ENCODE measurements at regions not wholly inside any gene's neighbourhood (a gene's known extent, or its start where the extent isn't known, plus 50 kb on each side); places are given as distances from the start of the nearest gene placed in this dataset.

DNA sequence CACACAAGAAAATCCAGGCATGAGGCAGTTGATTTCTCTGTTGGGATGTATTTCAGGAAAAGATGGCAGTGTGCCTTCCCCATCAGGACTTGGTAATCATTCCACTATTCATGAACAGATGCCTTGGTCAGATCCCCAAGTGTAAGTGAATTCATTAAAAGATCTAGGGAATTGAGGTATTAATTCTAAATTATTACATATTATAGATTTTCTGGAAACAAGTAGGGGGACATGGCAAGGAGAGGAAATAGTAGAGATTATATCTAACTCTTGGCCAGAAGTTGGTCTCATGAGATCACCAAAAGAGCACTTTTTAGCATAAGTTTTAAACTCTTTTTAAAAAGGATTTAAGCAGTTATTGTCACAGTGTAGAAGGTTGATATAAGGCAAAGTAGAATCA lies 74.4 kb upstream of the MDFIC2 start:
- H3F3A ChIP-seq (replicated peaks; ENCODE audit: insufficient read depth) = no peaks in the 10 kb centered on the region
- ChIA-PET CTCF (no interaction called here), POLR2A (no interaction called here)
- no peaks in the 10 kb centered on the region for H3K9me2 ChIP-seq
- no peak overlapping the region for H3K4me3 ChIP-seq (ENCODE audit: low read depth in 2 of 2, low read length in 1 of 2)
- no peak overlapping the region for H3K9ac ChIP-seq
- H4K20me1 ChIP-seq (ENCODE audit: insufficient read depth) = no peaks in the 10 kb centered on the region
- H3K79me2 ChIP-seq (ENCODE audit: insufficient read depth) = no peaks in the 10 kb centered on the region
- DNase-seq = no peak
- H3K36me3 ChIP-seq (replicated peaks in 1 of 2; ENCODE audit: control insufficient read depth in 1 of 2, insufficient read depth in 2 of 2, low read length in 1 of 2) = no peaks in the 10 kb centered on the region
- no peak overlapping the region for H2AFZ ChIP-seq (ENCODE audit: low read depth)
- H3K4me2 ChIP-seq = no peak overlapping the region
- TF ChIP-seq SIN3A (IDR thresholded peaks at IDR 0.05; ENCODE audit: borderline replicate concordance, low read depth, low read length) (no peak), RFX5 (IDR thresholded peaks at IDR 0.05; ENCODE audit: low read length) (no peak), TEAD4 (IDR thresholded peaks at IDR 0.05; ENCODE audit: borderline replicate concordance, insufficient read depth) (no peak), POLR2AphosphoS5 (IDR thresholded peaks at IDR 0.05; ENCODE audit: low read depth, low read length) (no peak), EP300 (IDR thresholded peaks at IDR 0.05; ENCODE audit: borderline replicate concordance in 1 of 2, low read depth in 1 of 2, low read length in 1 of 2) (no peak), USF1 (IDR thresholded peaks at IDR 0.05; ENCODE audit: borderline replicate concordance, low read depth) (no peak)
- H3K4me1 ChIP-seq (ENCODE audit: control insufficient read depth in 1 of 2, insufficient read depth in 2 of 2, low read depth in 1 of 2, low read length in 1 of 2) = no peaks in the 10 kb centered on the region
- no peaks in the 10 kb centered on the region for H3K9me3 ChIP-seq
- H3K27me3 ChIP-seq (ENCODE audit: insufficient read depth) = no peaks in the 10 kb centered on the region
- no peak overlapping the region for H3K27ac ChIP-seq (ENCODE audit: low read depth in 2 of 2, low read length in 1 of 2)

- no peak for TF ChIP-seq GATA2 (CRISPR knock-in tag; IDR thresholded peaks at IDR 0.05)
- peak; percentile 18; the same call in 1 of the 2 replicates for TF ChIP-seq RAD21 (IDR thresholded peaks at IDR 0.05; ENCODE audit: low read length)
- Histone ChIP-seq H3F3A (replicated peaks; ENCODE audit: insufficient read depth) (no peaks in the 10 kb centered on the region), H3K27ac (ENCODE audit: low read depth in 2 of 2, low read length in 1 of 2) (no peak overlapping the region), H4K20me1 (ENCODE audit: insufficient read depth) (no peaks in the 10 kb centered on the region), H3K9me3 (no peaks in the 10 kb centered on the region), H3K36me3 (replicated peaks in 1 of 2; ENCODE audit: control insufficient read depth in 1 of 2, insufficient read depth in 2 of 2, low read length in 1 of 2) (no peaks in the 10 kb centered on the region), H2AFZ (ENCODE audit: low read depth) (no peak overlapping the region), H3K4me1 (ENCODE audit: control insufficient read depth in 1 of 2, insufficient read depth in 2 of 2, low read depth in 1 of 2, low read length in 1 of 2) (no peaks in the 10 kb centered on the region), H3K27me3 (ENCODE audit: insufficient read depth) (no peaks in the 10 kb centered on the region), H3K79me2 (ENCODE audit: insufficient read depth) (no peaks in the 10 kb centered on the region), H3K4me3 (ENCODE audit: low read depth in 2 of 2, low read length in 1 of 2) (no peak overlapping the region), H3K4me2 (no peak overlapping the region), H3K9ac (no peak overlapping the region), H3K9me2 (no peaks in the 10 kb centered on the region)
- ChIA-PET CTCF (interaction anchor here (0.6 to 1.0 kb wide), 3 partner anchors 27 to 296 kb away, joined by 3 read pairs; no protein-coding TSS in a partner anchor), POLR2A (no interaction called here)
- 33% methylated on average over 5 of the region's 5 CpGs for WGBS (ENCODE audit: low lambda C conversion rate)
- no peak for DNase-seq
These were observed 73.6 kb upstream of the MDFIC2 start for GRCh38 chr3:70386043-70386442.

GRCh38 chr3:70383360-70383831 lies 71.0 kb upstream of the MDFIC2 start:
- no peak overlapping the region for H3K4me3 ChIP-seq (ENCODE audit: low read depth in 2 of 2, low read length in 1 of 2)
- CTCF ChIA-PET = no interaction called here
- H3K79me2 ChIP-seq (ENCODE audit: insufficient read depth) = no peaks in the 10 kb centered on the region
- 58% methylated on average over 6 of the region's 6 CpGs for WGBS (ENCODE audit: low lambda C conversion rate)
- POLR2A ChIA-PET = no interaction called here
- H3K27me3 ChIP-seq (ENCODE audit: insufficient read depth) = no peaks in the 10 kb centered on the region
- no peaks in the 10 kb centered on the region for H3K4me1 ChIP-seq (ENCODE audit: control insufficient read depth in 1 of 2, insufficient read depth in 2 of 2, low read depth in 1 of 2, low read length in 1 of 2)
- no peak for DNase-seq
- H3K9me3 ChIP-seq = no peaks in the 10 kb centered on the region
- no peak for TF ChIP-seq USF1 (IDR thresholded peaks at IDR 0.05; ENCODE audit: borderline replicate concordance, low read depth)
- TF ChIP-seq TEAD4 (IDR thresholded peaks at IDR 0.05; ENCODE audit: borderline replicate concordance, insufficient read depth) = no peak
- TF ChIP-seq, protein P1, sequence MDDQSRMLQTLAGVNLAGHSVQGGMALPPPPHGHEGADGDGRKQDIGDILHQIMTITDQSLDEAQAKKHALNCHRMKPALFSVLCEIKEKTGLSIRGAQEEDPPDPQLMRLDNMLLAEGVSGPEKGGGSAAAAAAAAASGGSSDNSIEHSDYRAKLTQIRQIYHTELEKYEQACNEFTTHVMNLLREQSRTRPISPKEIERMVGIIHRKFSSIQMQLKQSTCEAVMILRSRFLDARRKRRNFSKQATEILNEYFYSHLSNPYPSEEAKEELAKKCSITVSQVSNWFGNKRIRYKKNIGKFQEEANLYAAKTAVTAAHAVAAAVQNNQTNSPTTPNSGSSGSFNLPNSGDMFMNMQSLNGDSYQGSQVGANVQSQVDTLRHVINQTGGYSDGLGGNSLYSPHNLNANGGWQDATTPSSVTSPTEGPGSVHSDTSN (IDR thresholded peaks at IDR 0.05) = no peak
- H3K9ac ChIP-seq = no peak overlapping the region
- no peak overlapping the region for H2AFZ ChIP-seq (ENCODE audit: low read depth)
- no peaks in the 10 kb centered on the region for H3F3A ChIP-seq (replicated peaks; ENCODE audit: insufficient read depth)
- H3K9me2 ChIP-seq = no peaks in the 10 kb centered on the region
- H3K27ac ChIP-seq (ENCODE audit: low read depth in 2 of 2, low read length in 1 of 2) = no peak overlapping the region
- no peaks in the 10 kb centered on the region for H3K36me3 ChIP-seq (replicated peaks in 1 of 2; ENCODE audit: control insufficient read depth in 1 of 2, insufficient read depth in 2 of 2, low read length in 1 of 2)
- H3K4me2 ChIP-seq = no peak overlapping the region
- no peaks in the 10 kb centered on the region for H4K20me1 ChIP-seq (ENCODE audit: insufficient read depth)
